ENCODE measurements at regions not wholly inside any gene's neighbourhood (a gene's known extent, or its start where the extent isn't known, plus 50 kb on each side); places are given as distances from the start of the nearest gene placed in this dataset.
"Not testable (repeated sequence)": the region's sequence is repeated elsewhere in the genome, so short reads cannot be mapped to it uniquely, and the experiment has no call there.

DNA sequence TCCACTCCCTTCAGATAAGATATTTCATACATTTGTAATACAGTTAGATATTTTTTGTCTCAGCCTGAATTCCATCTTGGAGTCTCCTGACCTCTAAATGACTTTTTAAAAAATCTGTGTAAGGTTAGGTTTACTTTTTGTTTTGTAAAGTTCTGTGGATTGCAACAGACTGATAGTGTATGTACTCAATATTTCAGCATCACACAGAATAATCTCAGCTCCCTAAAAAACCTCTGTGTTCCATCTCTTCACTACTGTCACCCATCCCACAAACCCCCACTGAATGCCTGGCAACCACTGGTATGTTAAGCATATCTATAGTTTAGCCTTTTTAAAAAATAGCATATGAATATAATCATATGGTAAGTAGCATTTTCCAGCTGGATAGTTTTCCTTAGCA lies 951.1 kb upstream of the ADAMTS5 start:
- not testable (repeated sequence) for TF ChIP-seq EZH2 (IDR thresholded peaks at IDR 0.05; ENCODE audit: insufficient read depth, poor library complexity, severe bottlenecking); EZH2phosphoT487 (IDR thresholded peaks at IDR 0.05; ENCODE audit: insufficient read depth, low read depth)

All from GM23248 (cell line).